ENCODE measurements at regions not wholly inside any gene's neighbourhood (a gene's known extent, or its start where the extent isn't known, plus 50 kb on each side); places are given as distances from the start of the nearest gene placed in this dataset.
"Not testable (repeated sequence)": the region's sequence is repeated elsewhere in the genome, so short reads cannot be mapped to it uniquely, and the experiment has no call there.

DNA sequence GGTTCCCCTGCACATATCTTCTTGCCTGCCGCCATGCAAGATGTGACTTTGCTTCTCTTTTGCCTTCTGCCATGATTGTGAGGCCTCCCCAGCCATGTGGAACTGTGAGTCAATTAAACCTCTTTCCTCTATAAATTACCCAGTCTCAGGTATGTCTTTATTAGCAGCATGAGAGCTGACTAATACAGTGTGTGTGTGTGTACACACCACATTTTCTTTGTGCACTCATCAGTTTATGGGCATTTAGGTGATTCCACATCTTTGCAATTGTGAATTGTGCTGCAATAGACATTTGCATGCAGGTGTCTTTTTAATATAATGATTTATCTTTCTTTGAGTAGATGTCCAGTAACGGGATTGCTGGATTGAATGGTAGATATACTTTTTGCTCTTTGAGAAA is 122.4 kb upstream of the ITGB1 start:
- H3K9me1 ChIP-seq (ENCODE audit: insufficient read depth, low read length); H4K20me1 ChIP-seq (ENCODE audit: insufficient read depth, low read length); H2BK15ac ChIP-seq (ENCODE audit: low read depth, low read length); H3K27me3 ChIP-seq (ENCODE audit: control insufficient read depth, insufficient read depth, low read length); H3K4me2 ChIP-seq (ENCODE audit: low read depth, low read length); H2AK9ac ChIP-seq (replicated peaks; ENCODE audit: low read depth, low read length, poor library complexity); H3K9me3 ChIP-seq (ENCODE audit: control insufficient read depth, insufficient read depth, low read length); BruUV-seq (replicated peaks); H3K79me1 ChIP-seq (ENCODE audit: low read depth in 1 of 2, low read length in 2 of 2); H2AK5ac ChIP-seq (ENCODE audit: low read depth, low read length); ATAC-seq (ENCODE audit: low read depth); H3K9ac ChIP-seq (ENCODE audit: low read depth, low read length); H3K36me3 ChIP-seq (ENCODE audit: control insufficient read depth, insufficient read depth, low read length); intact Hi-C loops (cut with micrococcal nuclease); H4K91ac ChIP-seq (ENCODE audit: insufficient read depth, low read depth, low read length); H3K4me3 ChIP-seq (ENCODE audit: insufficient read depth, low read depth, low read length); H2BK120ac ChIP-seq (ENCODE audit: low read depth, low read length); H3K27ac ChIP-seq (ENCODE audit: insufficient read depth, low read length); H3K4me1 ChIP-seq (ENCODE audit: control insufficient read depth, insufficient read depth, low read length); H2BK20ac ChIP-seq (ENCODE audit: low read depth, low read length); H3K23ac ChIP-seq (ENCODE audit: low read depth, low read length); H3K4ac ChIP-seq (ENCODE audit: low read depth, low read length); H3K14ac ChIP-seq (replicated peaks; ENCODE audit: low read depth, low read length); H2AFZ ChIP-seq (replicated peaks; ENCODE audit: low read length, poor library complexity); H4K5ac ChIP-seq (ENCODE audit: low read depth, low read length); H2BK5ac ChIP-seq (ENCODE audit: low read depth, low read length, poor library complexity, severe bottlenecking); POLR2A ChIA-PET (ENCODE audit: unreplicated experiment); DNase-seq; H3K56ac ChIP-seq (ENCODE audit: extremely low read depth, insufficient read depth, low read length); CTCF ChIA-PET; in situ Hi-C loops (cut with MboI; ENCODE audit: low sequenced_read_pairs); H3K18ac ChIP-seq (ENCODE audit: low read depth, low read length); H4K8ac ChIP-seq (ENCODE audit: low read depth in 2 of 2, low read length in 2 of 2); dilution Hi-C loops (cut with HindIII; ENCODE audit: low sequenced_read_pairs, unreplicated experiment): not testable (repeated sequence)
- no CpG with 5 or more reads among the region's 2 CpGs for WGBS, 2 experiments (ENCODE audit: extremely low coverage in 2 of 2, insufficient read length in 1 of 2)
